ENCODE measurements at regions not wholly inside any gene's neighbourhood (a gene's known extent, or its start where the extent isn't known, plus 50 kb on each side); places are given as distances from the start of the nearest gene placed in this dataset.
"Not testable (repeated sequence)": the region's sequence is repeated elsewhere in the genome, so short reads cannot be mapped to it uniquely, and the experiment has no call there.

DNA sequence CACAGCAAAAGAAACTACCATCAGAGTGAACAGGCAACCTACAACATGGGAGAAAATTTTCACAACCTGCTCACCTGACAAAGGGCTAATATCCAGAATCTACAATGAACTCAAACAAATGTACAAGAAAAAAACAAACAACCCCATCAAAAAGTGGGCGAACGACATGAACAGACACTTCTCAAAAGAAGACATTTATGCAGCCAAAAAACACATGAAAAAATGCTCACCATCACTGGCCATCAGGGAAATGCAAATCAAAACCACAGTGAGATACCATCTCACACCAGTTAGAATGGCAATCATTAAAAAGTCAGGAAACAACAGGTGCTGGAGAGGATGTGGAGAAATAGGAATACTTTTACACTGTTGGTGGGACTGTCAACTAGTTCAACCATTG lies 207.8 kb downstream of the USP6NL start:
- not testable (repeated sequence) for DNase-seq

DNA sequence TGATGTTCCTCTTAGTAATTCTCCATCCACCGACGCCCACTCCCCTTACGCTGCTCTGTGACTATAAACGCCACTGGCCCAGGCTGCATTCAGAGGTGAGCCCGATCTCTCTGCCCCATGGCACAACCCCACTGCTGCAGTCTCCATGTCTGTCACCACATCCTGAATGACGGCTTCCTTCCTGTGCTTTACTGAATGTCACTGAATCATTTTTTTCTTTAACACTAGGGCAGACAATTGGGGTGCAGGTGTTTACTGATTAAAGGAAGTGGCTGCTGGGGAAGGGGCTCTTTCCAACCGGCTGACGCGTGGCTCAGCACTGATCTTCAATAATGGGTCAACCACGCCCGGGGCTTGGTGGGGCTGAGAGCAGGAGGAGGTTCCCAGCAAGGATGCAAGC lies 208.3 kb downstream of the USP6NL start:
- peak; percentile 49 for DNase-seq

DNA sequence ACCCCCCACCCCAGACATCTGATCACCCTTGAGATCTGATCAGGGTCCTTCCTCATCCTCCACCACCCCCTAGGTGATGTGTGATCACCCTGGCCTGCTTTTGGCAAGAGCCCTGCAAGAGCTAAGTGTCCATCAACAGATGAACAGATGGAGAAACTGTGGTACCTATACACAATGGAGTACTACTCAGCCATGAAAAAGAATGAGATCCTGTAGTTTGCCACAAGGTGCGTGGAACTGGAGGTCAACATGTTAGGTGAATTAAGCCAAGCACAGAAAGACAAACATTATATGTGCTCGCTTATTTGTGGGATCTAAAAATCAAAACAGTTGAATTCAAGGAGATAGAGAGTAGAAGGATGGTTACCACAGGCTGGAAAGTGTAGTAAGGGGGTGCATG lies 209.1 kb downstream of the USP6NL start:
- no peak for DNase-seq

DNA sequence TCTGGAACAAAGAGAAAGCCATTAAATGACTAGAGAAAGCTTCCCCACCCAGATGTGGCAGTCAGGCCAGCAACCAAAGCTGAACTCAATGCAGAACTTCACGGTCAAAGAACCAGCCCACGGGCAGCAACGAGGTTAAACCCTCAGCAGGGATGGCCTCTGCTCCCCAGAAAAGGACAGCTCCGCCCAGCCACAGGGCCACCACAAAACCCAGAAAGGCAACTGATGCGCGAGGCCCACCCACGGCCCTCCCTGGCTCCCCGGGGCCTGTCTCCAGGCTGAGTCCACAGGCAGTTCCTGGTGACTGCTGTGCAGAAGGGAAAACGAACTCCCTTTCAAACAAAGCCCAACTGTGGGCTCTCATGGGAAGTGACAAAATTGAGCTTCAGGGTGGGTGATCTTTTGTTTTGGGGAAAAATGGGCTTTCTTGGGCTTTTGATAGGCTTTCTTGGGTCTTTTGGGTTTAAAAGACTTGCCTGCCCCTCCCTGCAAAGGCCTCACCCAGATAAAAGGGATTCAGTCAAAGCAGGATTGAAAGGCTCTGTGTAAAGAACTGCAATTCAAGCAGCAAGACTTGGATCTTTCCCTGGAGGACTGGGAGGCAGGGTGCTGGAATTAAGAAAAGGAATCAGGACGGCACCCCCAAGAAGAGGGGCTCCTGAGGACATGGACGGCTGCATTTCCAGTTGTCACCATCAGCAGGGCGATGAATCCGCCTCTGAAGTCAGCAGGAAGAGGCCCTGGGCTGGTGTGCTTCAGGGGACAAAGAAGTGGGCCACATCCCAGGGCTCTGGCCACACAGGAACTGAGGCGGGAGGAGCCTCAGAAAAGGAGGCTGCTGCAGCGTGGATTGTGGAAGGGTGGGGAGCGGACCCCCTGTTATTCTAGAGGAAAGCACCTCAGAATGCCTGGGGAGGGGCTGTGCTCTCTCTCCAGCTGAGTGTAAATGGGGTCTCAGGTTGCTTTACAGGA lies 209.9 kb downstream of the USP6NL start:
- no peak for DNase-seq

DNA sequence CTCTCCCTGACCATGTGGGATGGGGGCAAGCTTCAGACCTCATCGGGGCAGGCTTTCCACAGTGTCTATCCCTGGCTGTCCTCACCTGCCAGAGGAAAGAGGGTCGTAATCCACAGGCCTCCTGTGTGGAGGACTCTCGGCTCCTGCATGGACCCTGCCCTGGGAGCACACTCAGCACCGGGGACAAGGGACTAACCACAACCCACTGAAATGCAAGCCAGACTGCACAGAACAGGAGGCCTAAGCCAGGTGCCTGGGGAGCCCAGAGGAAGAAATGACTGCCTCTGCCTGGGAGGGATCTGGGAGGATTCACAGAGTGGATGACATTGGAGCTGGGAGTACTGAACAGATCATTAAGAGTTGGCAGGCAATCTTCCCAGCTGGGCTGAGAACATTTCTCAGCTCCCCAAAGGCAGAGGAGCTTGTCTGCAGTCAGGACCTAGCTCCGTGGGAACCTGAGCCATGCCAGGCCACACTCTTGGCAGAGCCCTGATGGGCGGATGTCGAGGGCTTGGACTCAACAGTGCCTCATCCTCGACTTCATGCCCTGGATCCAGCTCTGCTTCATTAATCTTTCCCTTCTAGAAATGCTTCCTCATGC lies 213.4 kb downstream of the USP6NL start:
- DNase-seq = no peak

DNA sequence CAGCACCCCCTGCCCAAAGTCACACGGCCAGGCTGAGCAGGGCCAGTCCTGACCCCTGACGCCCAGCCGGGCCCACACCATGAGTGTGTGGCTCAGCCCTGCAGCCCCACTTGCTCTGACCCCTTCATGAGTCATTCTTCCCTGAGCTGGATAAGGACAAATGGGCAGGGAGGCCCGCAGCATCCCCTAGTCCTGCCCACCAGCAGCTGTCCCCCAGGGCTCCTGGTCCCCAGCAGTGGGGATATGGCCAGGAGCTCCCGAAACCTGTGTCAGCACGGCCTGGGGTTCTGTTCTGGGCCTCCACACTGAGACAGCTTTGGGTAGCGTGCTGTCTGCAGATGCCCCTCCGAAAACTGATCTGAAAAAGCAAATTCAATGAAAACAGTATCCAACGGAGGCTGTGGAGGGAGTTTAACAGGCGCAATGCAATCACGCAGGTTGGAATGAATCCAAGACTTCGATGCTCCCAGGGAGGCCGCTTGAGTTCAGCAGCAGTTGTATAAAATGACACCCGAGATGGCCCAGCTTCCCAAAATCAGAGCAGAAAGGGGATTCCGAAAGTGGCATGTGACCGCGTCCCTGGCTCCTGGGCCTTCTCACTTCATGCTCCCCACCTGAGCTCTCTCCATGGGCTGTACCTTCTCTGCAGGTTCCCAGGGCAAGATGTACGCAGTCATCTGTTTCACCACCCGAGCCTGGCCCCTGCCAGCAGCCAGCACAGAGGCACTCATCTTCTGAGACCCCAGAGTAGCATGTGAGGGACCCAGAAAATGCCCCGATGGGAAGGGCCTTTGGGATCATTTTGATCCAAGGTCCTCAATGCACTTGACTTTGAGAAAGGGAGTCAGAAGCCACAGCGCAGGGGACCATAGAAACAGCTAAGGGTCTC lies 214.1 kb downstream of the USP6NL start:
- no peak for DNase-seq

DNA sequence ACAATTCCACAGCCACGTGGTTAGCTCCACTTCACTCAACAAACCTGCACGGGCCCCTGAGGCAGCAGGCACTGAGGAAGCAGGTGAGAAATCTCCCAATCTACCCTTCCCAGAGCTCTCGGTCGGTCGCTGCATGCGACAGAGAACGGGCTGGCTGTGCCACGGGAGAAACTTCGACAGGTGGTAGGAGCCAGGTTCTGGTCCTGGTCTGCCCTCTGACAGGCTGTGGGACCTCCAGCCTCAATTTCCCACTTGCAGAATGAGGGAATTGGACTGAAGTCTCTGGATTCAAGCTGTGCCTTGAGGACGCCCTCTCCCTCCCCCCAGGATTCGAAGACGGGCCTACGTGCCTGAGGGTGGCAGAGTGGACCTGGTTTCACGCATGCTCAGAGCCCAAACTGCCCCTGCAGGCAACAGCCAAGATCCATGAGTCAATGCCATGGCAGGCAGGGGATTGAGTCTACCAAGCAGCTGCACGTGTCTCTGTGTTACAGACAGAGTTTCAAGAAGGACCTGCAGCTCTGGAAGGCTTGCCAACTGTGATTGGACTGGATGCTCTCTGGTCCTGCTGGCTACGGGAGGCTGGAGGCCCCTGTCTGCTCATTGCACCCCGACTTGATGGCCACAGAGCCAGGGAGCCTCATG lies 215.0 kb downstream of the USP6NL start:
- DNase-seq = no peak

DNA sequence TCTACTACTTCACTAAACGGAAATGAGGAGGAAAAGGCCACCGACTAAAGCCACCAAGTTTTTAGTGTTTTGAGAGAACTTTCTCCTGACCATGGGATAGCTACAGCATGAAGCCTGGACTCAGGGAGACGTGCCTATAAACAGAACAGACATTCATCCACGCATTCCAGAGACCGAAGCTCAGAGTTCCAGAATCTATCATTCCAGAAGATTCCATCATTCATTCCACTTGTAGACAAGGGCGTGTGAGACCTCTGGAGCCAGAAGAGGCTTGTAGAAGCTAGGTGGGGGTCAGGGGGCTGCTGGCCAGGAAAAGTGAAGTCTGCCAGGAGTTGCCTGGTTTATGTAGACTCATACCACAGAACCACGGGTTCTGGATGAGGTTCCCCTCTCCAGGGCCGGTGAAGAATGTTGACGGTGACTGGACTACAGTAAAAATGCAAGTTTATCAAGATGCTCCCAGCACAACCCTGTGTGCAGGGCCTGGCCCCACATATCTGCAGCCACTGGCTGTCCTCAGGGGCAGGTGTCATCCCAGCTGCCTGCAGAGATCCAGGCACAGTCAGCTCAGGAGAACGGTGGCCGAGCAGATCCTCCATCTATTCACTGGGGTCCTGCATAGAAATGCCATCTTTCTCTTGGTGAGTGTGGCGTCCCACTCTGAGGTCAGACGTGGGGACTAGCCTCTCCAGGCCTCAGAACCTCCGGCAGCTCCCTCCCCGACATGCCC lies 215.7 kb downstream of the USP6NL start:
- DNase-seq = no peak

DNA sequence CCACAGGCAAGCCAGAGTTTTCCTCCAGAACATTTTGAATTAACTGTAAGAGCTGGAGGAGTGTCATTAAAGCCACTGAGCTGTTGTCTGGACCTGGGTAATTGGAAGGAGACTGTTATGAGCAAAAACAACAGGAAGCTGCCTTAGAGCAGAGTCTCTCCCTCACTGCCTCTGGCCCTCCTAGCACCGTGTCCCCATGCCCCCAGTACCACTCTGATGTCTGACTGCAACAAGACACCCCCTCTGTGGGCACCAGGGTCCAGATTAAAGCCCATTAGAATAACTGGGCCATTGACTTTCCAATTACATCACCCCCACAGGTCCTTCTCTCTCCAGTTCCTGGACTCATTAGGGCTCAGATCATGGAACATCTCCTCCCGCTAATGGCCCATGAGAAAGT lies 216.3 kb downstream of the USP6NL start:
- DNase-seq = no peak

DNA sequence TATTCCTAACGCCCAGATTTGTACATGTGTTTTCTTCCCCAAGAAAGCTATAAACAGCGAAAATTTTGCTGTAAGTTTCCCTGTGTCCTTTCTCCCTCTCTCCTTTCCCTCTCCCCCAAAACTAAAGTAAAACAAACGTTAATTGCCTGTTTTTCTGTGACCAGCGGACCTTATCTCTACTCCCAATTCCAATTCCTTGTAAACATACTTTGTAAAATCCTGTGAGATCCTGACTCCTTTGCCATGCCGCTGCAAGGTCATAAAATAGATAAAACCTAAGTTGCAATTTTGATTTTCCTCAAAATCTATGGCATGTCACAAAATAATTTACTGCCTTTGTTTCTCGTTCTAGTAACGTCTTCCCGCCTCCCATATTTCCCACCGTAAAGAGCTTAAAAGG lies 217.6 kb downstream of the USP6NL start:
- no peak for DNase-seq

DNA sequence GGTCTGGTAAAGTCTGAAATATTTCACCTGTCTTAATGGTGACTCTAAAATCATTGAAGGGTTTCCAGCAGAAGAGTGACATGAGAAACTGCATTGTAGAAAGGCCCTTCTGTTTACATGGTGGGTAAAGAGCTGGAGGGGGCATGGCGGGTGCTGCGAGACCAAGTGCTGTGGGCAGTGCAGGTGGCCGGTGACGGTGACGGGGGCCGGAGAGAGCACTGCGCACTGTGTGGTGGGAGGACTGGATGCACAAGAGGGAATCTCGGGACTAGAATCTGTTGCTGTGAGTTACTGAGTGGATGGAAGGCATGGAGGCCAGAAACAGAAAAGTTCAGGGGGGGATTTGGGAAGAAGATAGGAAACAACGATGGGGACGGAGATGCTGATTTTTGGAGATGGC lies 218.7 kb downstream of the USP6NL start:
- no peak for DNase-seq

DNA sequence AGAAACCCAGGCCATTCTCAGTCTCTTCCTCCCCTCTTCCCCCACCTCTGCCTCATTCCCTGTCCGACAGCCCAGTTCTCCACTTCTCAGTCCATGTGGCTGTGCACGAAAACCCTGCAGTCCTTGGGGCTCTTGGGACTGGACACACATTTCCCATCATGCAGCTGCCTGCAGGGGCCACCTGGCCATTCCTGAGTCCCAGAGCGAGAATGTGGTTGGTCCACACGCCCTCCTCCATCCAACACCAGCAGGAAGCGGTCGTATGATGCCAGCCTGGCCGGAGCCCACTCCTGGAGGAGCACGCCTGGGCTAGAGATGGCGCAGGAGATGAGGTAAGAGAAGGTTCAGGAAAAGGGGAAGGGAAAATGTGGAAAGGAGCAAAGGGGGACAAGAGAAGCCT lies 222.5 kb downstream of the USP6NL start:
- DNase-seq = no peak

DNA sequence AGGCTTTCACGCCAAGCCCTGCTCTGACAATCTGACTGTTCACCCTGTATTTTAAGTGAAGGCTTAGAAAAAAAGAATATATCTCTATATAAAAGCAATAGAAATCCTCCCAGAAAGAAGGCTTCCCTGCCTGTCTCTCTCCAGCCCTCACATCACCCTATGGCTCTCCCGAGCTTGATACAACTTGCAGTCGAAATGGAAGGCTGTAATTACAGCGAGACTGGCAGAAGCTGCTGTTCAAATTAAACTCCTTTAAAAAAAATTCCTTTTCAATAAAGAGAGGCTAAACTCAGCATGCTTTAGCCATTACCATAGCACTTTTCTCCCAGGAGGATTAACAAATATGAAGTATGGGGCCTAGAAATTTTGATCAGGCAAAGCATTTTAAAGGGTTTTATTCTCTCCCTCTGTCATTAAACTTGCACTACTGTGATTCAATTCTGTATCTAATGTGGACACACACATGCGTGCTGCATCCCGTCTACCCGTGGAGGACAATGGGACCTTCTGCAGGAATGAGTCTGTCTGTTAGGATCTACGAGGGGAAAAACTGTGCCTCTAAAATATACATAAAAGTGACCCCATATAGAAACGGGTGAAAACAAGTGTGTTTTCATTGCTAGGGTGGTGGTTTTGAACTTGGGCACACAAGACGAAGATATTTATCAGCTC lies 223.8 kb downstream of the USP6NL start:
- no peak for DNase-seq

DNA sequence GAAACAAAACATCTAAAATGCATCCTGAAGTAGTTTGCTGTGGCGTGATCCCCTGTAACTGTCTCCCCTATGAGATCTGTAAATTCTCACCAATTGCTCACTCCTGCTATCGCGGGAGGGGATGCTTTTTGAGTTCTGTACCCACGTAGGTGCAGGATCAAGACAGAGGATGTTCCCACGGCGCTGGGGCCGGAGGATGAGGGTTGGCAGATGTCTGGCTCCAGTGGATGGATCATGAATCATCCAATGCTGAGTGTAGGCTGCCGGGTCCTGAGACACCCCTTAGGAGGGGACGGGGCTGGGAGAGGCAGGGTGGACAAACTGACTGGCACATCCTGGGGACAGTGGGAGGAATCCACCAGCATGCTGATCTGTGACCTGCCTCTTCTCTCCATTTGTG lies 224.4 kb downstream of the USP6NL start:
- DNase-seq = no peak
